CD4-positive, alpha-beta T cell treated with Interleukin-6 at 100 ng/mL for 8 hours (primary cell): ENCODE measurements at regions not wholly inside any gene's neighbourhood (a gene's known extent, or its start where the extent isn't known, plus 50 kb on each side); places are given as distances from the start of the nearest gene placed in this dataset.

Experiments used
- DNase-seq: peaks from one replicate; pipeline ENCODE4 v3.0.0-alpha.2; 2020; ENCODE audit warnings: mixed read lengths, low spot score

DNA sequence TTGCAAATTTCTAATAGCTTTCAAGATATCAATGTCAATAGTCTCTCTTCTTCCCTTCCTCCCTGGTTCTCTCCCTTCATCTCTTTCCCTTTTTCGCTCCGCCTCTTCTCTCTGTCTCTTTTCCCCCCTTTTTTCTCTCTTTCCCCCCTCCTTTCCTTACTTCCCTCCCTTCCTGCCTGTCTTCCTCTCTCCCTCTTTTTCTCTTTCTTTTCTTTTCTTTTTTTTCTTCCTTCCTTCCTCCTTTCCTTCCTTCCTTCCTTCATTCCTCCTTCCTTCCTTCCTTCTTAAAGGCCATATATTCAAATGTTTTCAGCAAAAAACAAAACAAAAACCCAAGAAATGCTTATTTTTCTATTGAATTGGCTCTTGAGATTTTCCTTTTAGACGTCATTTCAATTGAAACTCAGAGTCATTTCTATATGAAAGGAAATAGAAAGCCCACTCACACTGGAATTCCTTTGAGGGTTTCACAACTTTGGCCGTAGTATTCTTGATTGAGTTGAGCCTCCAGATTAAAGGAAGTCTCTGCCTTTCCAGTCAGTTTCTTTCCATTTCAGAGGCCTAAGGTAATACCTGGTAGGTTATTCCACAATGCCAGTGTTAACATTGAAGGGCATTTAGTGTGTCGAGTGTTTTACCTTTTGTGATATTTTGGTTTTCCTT lies 551.5 kb downstream of the LMO4 start:
- no peak for DNase-seq

DNA sequence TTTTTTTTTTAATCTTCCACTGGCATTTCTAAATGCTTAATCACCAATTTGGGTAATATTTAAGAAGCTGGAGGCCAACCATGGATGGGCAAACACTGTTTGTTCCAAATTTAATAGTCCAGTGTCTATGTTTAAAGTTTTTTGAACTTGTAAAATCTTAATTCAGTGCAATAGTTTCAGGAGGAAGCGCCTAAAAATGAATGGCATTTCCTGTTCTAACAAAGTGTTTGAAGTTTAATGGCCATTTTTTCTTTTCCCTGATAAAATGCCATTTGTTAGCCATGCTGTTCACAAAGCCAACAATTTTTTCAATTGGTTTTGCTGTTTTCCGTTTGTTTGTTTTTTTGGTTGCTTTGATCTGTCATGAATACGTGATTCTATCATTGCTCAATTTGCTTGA lies 552.1 kb downstream of the LMO4 start:
- DNase-seq: no peak

DNA sequence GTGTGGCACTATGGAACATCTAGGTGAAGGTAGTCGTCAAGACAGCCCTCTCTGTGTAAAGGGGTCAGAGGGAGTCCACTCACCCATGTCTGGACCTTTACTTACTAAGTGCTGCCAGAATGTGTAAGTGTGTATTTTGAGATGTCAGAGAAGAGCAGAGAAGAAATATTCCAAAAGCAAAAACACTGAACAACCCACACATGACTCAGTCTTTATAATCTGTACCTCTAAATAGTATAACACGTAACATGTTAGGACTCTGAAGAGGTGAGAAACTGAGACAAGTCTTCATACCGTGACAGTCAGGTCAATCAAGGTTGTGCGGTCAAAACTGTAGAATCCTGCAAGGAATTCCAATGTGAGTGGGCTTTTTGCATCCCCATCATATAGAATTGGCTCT lies 555.2 kb downstream of the LMO4 start:
- no peak for DNase-seq

GRCh38 chr1:87884581-87884980 lies 555.9 kb downstream of the LMO4 start:
- DNase-seq: no peak

DNA sequence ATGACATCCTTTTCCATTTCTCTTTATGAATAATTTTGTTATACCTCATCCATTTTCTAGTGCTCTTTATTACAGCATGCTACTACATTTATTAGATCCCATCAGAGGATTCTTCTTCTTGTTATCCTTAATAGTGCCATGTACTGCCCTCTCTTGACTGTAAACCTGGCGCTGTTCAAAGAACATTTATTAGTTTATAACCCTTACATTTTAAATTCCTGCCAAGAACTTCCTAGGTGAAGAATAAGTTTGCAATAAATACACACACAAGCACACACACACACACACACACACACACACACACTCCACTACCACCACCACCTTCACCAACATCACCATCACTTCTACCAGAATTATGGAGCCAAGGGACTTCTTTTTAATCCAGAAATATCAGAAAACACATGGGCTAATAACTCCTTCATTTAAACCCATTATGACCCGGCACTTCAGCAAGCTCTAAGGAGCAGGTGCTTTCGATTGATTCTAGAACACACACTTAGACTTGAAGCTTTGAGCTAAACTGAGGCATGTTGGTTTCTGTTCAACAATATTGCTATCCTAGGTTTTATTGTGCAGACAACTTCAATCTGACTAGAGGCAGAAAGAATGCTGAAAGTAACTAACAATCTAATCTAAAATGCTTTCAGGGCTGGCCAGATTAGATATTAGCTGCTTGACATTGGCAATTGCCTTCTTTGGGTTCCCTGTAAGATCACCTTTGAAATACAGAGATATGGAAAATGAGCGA lies 556.8 kb downstream of the LMO4 start:
- DNase-seq: no peak

DNA sequence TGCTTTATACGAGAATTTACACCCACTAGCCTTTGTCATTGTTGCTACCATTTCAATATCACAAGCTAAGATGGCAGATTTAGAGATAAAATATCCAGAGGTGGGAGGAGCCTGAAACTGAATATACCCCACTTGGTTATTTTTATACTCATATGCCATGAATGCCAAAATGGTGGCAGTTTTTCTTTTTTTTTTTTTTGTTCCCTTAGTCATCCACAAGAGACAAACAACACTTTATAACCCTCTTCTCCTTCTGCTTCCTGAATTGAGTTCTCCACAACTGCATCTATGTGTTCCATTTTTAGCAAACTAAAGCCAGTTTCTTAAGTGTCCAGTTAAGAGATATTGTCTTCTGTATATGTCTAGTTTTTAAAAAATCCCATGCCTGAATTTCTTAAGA lies 558.4 kb downstream of the LMO4 start:
- no peak for DNase-seq

- DNase-seq: no peak
Measured at GRCh38 chr1:87888446-87888845, 559.8 kb downstream of the LMO4 start.

DNA sequence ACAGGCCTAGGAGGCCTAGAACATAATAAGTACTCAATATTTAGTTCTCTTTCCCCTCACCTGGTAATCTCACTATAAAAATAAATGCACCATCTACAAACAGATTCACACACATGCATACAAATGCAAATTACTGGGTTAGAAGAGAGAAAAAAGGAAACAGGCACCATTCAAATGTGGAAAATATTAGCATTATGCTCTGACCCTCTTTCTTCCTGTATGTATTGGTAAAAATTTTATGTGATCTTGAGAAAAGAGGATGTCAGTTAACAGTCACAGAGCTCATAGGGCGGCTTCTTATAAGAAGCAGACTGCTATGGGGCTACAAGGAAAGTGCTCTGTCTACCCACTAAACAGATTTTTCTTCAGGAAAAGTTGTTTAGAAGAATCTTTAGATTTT lies 565.4 kb downstream of the LMO4 start:
- DNase-seq: no peak

DNA sequence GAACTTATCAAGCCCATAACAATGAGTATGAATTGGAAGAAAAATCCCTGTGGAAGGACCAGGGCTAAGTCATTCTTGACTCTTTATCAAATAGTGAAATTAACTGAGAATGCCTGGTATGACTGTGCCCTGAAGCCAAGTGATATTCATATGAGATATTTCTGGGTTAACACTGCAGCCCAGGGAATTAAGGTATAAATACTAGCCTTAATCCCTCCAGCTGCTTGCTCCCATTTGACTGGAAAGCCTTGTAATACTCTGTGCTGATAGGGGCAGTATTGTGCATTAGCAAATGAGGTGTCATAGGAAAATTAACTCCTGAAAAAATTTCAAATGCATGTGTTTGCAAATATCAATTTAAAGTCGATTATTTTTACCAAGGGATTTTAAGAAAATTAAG lies 568.8 kb downstream of the LMO4 start:
- DNase-seq: no peak

DNA sequence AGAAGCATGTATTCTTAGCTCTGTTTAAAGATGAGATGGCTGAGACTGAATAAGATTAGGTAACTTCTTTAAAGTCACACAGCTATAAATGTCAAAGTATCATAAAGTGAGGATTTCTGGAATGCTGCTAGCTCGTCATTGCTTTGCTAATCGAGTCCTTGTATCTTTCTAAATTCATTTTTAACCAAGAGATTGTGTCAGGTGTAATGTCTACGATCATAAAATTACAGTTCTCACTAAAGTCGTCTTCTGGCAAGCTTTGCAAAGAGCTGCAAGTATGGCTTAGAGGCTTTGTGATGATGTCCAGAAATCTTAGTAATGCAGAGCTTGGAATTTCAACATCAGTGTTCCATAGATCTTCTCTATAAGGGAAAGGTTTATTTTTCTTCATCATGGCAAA lies 569.8 kb downstream of the LMO4 start:
- DNase-seq: no peak

DNA sequence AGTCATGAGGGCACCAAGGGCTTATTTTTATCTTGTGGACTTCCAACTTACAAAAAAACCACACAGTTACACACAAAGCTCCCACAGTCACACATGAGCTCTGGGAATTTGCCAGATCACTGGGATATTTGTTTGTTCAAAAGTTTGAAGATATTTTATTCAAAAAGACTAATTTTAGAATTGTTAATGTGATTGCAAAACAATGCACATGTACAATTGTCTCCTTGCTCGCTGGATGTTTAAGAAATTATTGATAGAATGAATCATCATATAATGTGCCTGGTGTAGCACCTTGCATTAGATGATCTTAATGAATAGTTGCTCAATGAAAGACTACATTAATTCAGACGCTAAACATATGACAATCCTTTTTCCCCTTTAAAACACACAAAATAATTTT lies 570.3 kb downstream of the LMO4 start:
- no peak for DNase-seq

GRCh38 chr1:87899746-87900145 lies 571.1 kb downstream of the LMO4 start:
- no peak for DNase-seq

DNA sequence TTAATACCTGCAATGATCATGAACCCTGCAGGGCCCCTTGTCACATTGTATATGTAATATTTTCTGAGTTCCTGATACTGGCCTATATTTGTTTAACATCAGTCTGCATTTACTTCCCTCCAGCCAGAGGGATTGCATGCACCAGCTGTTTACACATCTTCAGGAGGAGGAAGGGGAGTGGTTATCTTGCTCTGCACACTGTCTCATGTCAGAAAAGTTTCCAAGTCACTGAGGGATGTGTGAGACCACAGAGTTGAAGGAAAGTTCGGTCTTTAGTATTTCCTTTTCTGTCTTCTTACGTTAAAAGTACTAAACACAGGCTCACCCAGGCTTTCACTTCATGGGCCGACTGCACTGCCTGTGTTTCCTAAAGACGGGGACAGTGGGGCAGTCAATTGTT lies 574.1 kb downstream of the LMO4 start:
- DNase-seq: no peak

- DNase-seq: no peak
Measured at GRCh38 chr1:87903242-87903641, 574.6 kb downstream of the LMO4 start.

DNA sequence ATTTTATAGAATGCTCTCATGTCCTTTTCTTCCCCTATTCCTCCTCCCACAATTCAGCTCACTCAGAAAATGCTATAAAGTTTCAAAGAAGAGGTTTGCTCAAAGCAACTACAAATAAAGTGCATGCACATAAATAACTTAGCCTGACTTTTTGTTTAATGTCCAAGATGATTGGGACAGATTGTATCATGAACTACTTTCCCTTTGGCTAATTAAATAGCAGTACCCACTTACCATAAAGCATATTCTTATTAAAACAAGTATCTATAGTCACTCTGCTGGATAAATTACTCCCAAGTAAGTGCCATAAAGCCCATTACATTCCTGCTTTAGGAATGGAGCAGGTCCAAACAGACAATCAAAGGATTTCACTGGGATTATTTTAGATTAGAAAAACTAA lies 576.0 kb downstream of the LMO4 start:
- no peak for DNase-seq

GRCh38 chr1:87905651-87906050 lies 577.0 kb downstream of the LMO4 start:
- no peak for DNase-seq

- no peak for DNase-seq
Measured at GRCh38 chr1:87906078-87906477, 577.4 kb downstream of the LMO4 start.

GRCh38 chr1:87913361-87913760 lies 584.7 kb downstream of the LMO4 start:
- DNase-seq: no peak

- DNase-seq: no peak
Measured at GRCh38 chr1:87914396-87914795, 585.7 kb downstream of the LMO4 start.

- no peak for DNase-seq
Measured at GRCh38 chr1:87915771-87916170, 587.1 kb downstream of the LMO4 start.

DNA sequence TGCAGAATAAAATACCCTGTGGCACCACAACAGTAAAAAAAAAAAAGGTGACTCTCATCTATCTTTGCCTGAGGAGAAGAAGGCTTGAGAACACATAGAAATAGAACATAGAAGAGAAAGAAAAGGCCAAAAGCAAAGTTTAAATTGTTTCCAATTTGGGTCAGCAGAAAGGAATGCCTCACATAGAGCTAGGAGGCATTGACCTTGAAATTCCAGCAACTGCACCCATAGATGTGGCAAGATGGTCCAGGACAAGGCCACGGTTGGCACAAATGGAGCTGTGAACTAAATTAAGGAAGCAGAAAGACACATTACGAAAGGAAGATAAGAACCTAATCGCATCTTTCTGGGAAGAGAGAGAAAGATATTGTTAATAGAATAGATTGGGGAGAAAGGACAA lies 588.3 kb downstream of the LMO4 start:
- DNase-seq: no peak

DNA sequence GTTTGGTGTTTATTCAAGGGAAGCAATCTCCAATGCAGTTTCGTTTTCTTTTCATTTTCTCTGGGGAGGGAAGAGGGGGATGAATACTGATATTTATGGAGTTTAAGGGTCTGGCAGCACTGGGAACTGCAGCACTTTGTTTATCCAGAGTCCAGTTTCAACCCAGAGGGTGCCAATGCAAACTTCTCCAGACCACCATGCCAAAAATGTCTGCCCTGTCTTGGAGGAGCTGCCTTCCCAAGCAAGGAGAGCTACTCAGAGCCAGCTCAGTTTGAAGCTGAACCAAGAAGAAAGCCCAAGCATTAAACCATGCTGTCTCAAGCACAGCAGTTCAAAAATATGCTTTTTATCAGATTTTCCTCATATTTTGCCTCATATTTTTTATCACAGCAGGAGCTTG lies 589.7 kb downstream of the LMO4 start:
- no peak for DNase-seq

DNA sequence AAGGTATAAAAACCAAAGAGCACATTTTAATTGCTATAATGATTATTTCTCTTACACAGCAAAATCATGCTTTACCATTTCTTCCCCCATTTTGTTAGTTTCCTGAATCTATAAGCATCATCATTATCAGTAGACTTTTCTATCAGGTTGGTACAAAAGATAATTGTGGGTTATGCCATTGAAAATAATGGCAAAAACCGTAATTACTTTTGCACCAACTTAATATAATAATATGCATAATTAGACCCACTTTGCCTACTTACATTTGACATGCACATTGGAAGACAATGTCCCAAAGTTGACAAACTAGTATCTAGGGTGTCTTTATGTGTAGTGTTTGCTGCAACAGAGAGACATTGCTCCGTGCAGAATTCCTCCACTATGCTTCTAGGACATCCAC lies 594.2 kb downstream of the LMO4 start:
- DNase-seq: no peak
